PC-9 (cell line): ENCODE measurements at regions not wholly inside any gene's neighbourhood (a gene's known extent, or its start where the extent isn't known, plus 50 kb on each side); places are given as distances from the start of the nearest gene placed in this dataset.

Source experiments
- BruUV-seq: library from RNA; stranded (reverse); fragments of 400-500 nt; replicated peaks from 2 replicates; lab custom pipeline; 2021; lab: Mats Ljungman, UMichigan
- CTCF ChIA-PET: fragments of 300-600 bp; sonication (Branson Sonifier 250); formaldehyde crosslinking; loops from one replicate; lab custom pipeline; 2022; ENCODE audit warnings: antibody characterized with exemption; lab: Charles Lee
- POLR2A ChIA-PET: fragments of 300-600 bp; sonication (Branson Sonifier 250); formaldehyde crosslinking; loops from one replicate; lab custom pipeline; 2022; ENCODE audit warnings: antibody characterized with exemption; ENCODE audit not compliant: unreplicated experiment; lab: Charles Lee
- DNase-seq, 2 experiments: peaks; one replicate each; pipeline versions ENCODE4 v3.0.0 to v3.0.0-alpha.2; 2015 to 2022; ENCODE audit warnings: mixed read lengths in 1 of 2
- H2AFZ ChIP-seq: fragments of 200-600 bp; sonication (generic); 2 replicates; pipeline ENCODE4 v1.8.1; 2017; ENCODE audit warnings: antibody characterized with exemption
- H3F3A ChIP-seq: fragments of 200-600 bp; sonication (generic); 2 replicates; pipeline ENCODE4 v1.8.1; 2017; ENCODE audit warnings: antibody characterized with exemption, mild to moderate bottlenecking, low read depth; ENCODE audit not compliant: insufficient read depth
- H3K27ac ChIP-seq: fragments of 200-600 bp; sonication (generic); 2 replicates; pipeline ENCODE4 v1.6.1; 2016; ENCODE audit warnings: mixed run types
- H3K27me3 ChIP-seq: fragments of 200-600 bp; sonication (generic); 2 replicates; pipeline ENCODE4 v1.6.1; 2016; ENCODE audit warnings: low read depth, mixed run types; ENCODE audit not compliant: insufficient read depth
- H3K36me3 ChIP-seq: fragments of 200-600 bp; sonication (generic); 2 replicates; pipeline ENCODE4 v1.6.1; 2016; ENCODE audit warnings: low read depth, mixed run types
- H3K4me1 ChIP-seq: fragments of 200-600 bp; sonication (generic); replicated peaks from 2 replicates; pipeline ENCODE4 v1.6.1; 2016; ENCODE audit warnings: mixed run types; ENCODE audit not compliant: insufficient read depth
- H3K4me2 ChIP-seq: fragments of 200-600 bp; sonication (generic); 2 replicates; pipeline ENCODE4 v1.6.1; 2017; ENCODE audit warnings: mixed run types
- H3K4me3 ChIP-seq: fragments of 200-600 bp; sonication (generic); 2 replicates; pipeline ENCODE4 v1.6.1; 2016; ENCODE audit warnings: mixed run types
- H3K79me2 ChIP-seq: fragments of 200-600 bp; sonication (generic); 2 replicates; pipeline ENCODE4 v1.6.1; 2017; ENCODE audit warnings: low read depth, mixed run types
- H3K9me2 ChIP-seq: fragments of 200-600 bp; sonication (generic); 2 replicates; pipeline ENCODE4 v1.8.1; 2017; ENCODE audit warnings: mild to moderate bottlenecking; ENCODE audit not compliant: insufficient read depth
- H3K9me3 ChIP-seq: fragments of 200-600 bp; sonication (generic); 2 replicates; pipeline ENCODE4 v1.8.1; 2016; ENCODE audit warnings: low read depth; ENCODE audit not compliant: insufficient read depth
- H4K20me1 ChIP-seq: fragments of 200-600 bp; sonication (generic); 2 replicates; pipeline ENCODE4 v1.8.1; 2017; ENCODE audit not compliant: insufficient read depth
- EZH2 ChIP-seq: fragments of 200-600 bp; sonication (generic); IDR thresholded peaks from 2 replicates; pipeline ENCODE4 v1.8.0; 2017; ENCODE audit warnings: antibody characterized with exemption, low read depth
- intact Hi-C: fragments of 100-400 bp; cut with micrococcal nuclease; formaldehyde crosslinking; loops from one replicate; pipeline ENCODE4 v1.10.0; 2022; ENCODE audit not compliant: unreplicated experiment
- TF ChIP-seq, protein P1 (sequence below): fragments of 200-600 bp; sonication (generic); conservative IDR thresholded peaks from 2 replicates; pipeline ENCODE4 v1.6.1; 2017; ENCODE audit warnings: mixed run types, antibody characterized with exemption, mild to moderate bottlenecking, moderate library complexity

DNA sequence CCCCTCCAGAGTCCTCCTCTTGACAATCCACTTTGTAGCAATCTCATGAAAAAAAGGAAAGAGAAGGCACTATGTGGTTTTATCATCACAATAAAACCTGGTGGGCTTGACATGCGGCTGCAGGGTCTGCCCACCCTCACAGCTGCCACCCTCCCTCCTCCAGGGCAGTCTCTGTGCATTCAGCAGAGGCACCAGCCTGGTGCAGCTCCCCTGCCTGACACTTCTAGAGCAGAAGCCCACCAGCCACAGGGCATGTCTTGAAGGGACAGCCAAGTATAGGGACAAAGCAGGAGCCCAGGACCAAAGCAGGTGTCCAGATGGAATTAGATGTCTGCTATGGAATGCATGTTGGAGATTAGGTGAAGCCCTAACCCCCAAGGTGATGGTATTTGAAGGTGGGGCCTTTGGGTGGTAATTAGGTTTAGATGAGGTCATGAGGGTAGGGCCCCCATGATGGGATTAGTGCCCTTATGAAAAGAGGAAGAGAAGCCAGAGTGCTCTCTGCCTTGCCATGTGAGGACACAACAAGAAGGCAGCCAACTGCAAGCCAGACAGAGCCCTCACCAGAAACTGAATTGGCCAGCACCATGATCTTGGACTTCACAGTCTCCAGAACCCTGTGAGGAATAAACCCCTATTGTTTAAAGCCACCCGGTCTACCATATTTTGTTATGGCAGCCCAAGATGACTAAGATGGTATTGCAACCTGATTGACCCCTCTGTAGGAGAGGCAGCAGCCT, 86.9 kb downstream of the MCFD2 start:
- intact Hi-C loops: no loop called here
- Histone ChIP-seq H3K4me3 (no peak overlapping the region), H4K20me1 (no peaks in the 10 kb centered on the region), H3K79me2 (no peaks in the 10 kb centered on the region), H3K36me3 (no peaks in the 10 kb centered on the region), H2AFZ (no peak overlapping the region), H3K9me3 (no peaks in the 10 kb centered on the region), H3K4me1 (no peaks in the 10 kb centered on the region), H3K9me2 (no peaks in the 10 kb centered on the region), H3F3A (no peaks in the 10 kb centered on the region), H3K4me2 (no peak overlapping the region), H3K27ac (no peak overlapping the region), H3K27me3 (no peaks in the 10 kb centered on the region)
- ChIA-PET POLR2A (no interaction called here), CTCF (no interaction called here)
- no TSS peak for BruUV-seq
- DNase-seq: no peak
- TF ChIP-seq, protein P1, sequence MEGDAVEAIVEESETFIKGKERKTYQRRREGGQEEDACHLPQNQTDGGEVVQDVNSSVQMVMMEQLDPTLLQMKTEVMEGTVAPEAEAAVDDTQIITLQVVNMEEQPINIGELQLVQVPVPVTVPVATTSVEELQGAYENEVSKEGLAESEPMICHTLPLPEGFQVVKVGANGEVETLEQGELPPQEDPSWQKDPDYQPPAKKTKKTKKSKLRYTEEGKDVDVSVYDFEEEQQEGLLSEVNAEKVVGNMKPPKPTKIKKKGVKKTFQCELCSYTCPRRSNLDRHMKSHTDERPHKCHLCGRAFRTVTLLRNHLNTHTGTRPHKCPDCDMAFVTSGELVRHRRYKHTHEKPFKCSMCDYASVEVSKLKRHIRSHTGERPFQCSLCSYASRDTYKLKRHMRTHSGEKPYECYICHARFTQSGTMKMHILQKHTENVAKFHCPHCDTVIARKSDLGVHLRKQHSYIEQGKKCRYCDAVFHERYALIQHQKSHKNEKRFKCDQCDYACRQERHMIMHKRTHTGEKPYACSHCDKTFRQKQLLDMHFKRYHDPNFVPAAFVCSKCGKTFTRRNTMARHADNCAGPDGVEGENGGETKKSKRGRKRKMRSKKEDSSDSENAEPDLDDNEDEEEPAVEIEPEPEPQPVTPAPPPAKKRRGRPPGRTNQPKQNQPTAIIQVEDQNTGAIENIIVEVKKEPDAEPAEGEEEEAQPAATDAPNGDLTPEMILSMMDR: no peak
- no peak for TF ChIP-seq EZH2

DNA sequence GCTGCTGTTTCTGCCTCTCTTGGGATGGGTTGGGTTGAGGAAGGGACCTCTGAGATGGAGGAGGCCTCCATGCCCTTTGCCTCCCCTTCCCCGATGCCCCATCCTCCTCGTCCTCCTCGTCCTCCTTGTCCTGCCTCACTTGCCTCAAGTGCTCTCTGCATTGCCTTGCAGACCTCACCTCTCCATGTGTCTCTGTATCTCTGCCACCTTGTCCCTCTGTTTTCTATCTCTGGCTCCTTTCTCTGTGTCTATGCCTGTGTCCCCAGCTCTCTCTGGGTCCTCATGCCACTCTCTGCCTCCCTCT, 87.5 kb downstream of the MCFD2 start:
- no peak overlapping the region for H3K4me3 ChIP-seq
- CTCF ChIA-PET: no interaction called here

DNA sequence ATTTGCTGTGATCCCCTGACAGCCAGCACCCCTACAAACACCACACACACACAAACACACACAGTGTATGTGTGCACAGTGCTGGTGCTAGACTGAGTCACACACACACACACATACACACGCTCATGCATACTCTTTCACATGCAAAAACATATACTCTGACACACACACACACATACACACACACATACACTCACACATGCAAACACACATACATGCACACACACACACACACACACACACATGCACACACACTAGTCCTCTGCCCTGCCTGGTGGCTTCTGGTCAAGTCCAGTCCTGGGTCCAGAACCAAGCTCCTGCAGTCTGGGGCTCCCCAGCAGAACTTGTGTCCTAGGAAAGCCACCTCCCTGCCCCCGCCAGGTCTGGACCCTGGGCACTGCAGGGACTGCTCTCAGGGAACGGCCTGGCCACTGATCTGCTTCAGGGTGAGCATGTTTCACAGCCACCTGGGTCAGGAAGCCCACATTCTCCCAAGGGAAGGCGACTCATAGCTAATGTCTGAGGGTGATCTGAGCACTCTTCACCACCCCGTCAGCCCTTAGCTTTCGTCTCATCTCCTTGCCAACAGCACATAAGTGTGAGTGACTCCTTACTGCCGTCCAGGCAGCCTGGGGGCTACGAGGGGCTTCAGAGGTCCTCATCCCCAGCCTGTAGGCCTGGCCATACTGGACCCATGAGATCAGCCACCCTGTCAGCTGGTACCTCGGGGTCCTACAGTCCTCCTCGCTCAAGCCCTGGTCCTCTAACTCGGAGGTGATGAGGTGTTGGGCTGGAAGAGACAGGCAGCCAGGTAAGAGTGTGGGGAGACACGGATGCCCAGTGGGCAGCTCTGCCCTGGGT, 88.1 kb downstream of the MCFD2 start:
- TF ChIP-seq, protein P1: no peak
- no peak for TF ChIP-seq EZH2
- no peaks in the 10 kb centered on the region for H4K20me1 ChIP-seq
- H3K4me1 ChIP-seq: no peaks in the 10 kb centered on the region
- BruUV-seq: no TSS peak
- H3K9me3 ChIP-seq: no peaks in the 10 kb centered on the region
- intact Hi-C loops: no loop called here
- no peak overlapping the region for H2AFZ ChIP-seq
- H3K27me3 ChIP-seq: no peaks in the 10 kb centered on the region
- no peaks in the 10 kb centered on the region for H3K9me2 ChIP-seq
- no peaks in the 10 kb centered on the region for H3K36me3 ChIP-seq
- no peak overlapping the region for H3K27ac ChIP-seq
- CTCF ChIA-PET: no interaction called here
- H3K79me2 ChIP-seq: no peaks in the 10 kb centered on the region
- no peaks in the 10 kb centered on the region for H3F3A ChIP-seq
- POLR2A ChIA-PET: no interaction called here
- no peak for DNase-seq
- H3K4me2 ChIP-seq: no peak overlapping the region
- H3K4me3 ChIP-seq: no peak overlapping the region

More for the DNA sequence above, 87.5 kb downstream of the MCFD2 start:
- no peaks in the 10 kb centered on the region for H3K4me1 ChIP-seq
- H2AFZ ChIP-seq: no peak overlapping the region
- POLR2A ChIA-PET: no interaction called here
- no peaks in the 10 kb centered on the region for H3K27me3 ChIP-seq
- H3K36me3 ChIP-seq: no peaks in the 10 kb centered on the region
- no peaks in the 10 kb centered on the region for H4K20me1 ChIP-seq
- no peaks in the 10 kb centered on the region for H3K9me3 ChIP-seq
- no peaks in the 10 kb centered on the region for H3F3A ChIP-seq
- TF ChIP-seq, protein P1: no peak
- no peak for TF ChIP-seq EZH2
- DNase-seq: no peak
- H3K9me2 ChIP-seq: no peaks in the 10 kb centered on the region
- no peaks in the 10 kb centered on the region for H3K79me2 ChIP-seq
- H3K4me2 ChIP-seq: no peak overlapping the region
- no TSS peak for BruUV-seq
- no peak overlapping the region for H3K27ac ChIP-seq
- intact Hi-C loops: no loop called here
